ENCODE measurements at regions not wholly inside any gene's neighbourhood (a gene's known extent, or its start where the extent isn't known, plus 50 kb on each side); places are given as distances from the start of the nearest gene placed in this dataset.

DNA sequence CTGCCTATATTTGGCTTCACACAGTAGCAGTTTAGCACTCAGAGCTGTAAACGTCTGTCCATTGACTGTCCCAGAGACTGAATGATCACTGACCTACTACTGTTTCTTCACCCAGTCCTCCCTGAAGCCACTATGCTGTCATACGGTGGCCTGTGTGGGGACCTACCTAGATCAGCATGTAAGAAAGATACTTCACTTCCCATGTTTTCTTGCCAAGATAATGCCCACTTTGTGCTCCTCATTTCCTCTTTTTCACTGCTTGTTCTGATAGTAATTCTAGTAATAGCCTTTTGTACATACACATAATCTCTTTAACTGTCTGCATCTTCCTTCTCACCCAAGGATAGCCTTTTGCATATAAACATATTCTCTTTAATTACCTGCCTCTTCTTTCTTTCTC is 109.9 kb upstream of the TIAM2 start:
- Mint-ChIP-seq H3K4me1 (no peaks in the 10 kb centered on the region), H3K27me3 (no peaks in the 10 kb centered on the region), H3K27ac (no peak overlapping the region), H3K9me3 (no peaks in the 10 kb centered on the region), H3K36me3 (peaks cover 41% of the 10 kb centered on the region), H3K4me3 (no peak overlapping the region)
- no peak for ATAC-seq

- H3K9me3 Mint-ChIP-seq, result no peaks in the 10 kb centered on the region
- ATAC-seq, result no peak
- no peaks in the 10 kb centered on the region for H3K27me3 Mint-ChIP-seq
- no peak overlapping the region for H3K27ac Mint-ChIP-seq
- H3K4me3 Mint-ChIP-seq, result no peak overlapping the region
- peaks cover 41% of the 10 kb centered on the region for H3K36me3 Mint-ChIP-seq
- H3K4me1 Mint-ChIP-seq, result no peaks in the 10 kb centered on the region
Observed at GRCh38 chr6:154886016-154886415, 109.1 kb upstream of the TIAM2 start.

DNA sequence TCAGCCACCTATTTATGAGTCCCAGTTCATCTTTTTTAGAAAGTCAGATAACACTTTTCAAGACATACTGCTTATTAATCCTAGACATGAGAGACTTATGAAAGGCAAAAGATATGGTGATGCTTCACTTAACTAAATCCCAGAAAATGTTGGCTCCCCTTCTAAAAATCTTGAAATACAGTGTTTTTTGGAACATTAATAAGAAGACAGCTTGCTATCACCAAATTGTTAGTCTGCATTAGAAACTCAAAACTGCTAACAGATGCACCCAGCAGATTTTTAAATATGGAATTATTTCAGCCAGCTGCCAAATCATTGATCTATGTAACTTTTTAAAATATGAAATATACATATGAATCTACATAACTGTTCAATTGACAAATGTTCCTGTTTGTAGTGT is 108.6 kb upstream of the TIAM2 start:
- Mint-ChIP-seq H3K4me3 (no peak overlapping the region), H3K36me3 (peaks cover 41% of the 10 kb centered on the region), H3K27me3 (no peaks in the 10 kb centered on the region), H3K27ac (no peak overlapping the region), H3K4me1 (no peaks in the 10 kb centered on the region), H3K9me3 (no peaks in the 10 kb centered on the region)
- no peak for ATAC-seq

DNA sequence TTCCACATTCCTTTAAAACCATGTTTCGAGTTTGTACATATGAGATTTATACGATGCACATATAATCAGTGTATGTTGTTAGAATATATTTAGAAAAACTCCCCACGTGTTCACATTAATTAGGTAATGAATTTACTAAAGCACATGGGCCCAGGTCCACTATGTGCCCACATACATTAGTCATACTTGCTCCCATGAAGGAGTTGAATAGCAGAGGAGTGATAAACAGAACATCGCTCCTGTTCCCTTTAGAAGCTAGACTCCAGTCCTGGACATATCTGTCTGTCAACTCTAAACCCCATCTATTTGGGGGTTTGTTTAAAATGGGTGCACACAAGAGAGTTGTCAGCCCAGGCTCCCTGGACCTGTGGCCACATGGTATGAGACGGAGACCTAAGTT is 108.1 kb upstream of the TIAM2 start:
- Mint-ChIP-seq H3K36me3 (peaks cover 39% of the 10 kb centered on the region), H3K9me3 (no peaks in the 10 kb centered on the region), H3K27ac (no peak overlapping the region), H3K27me3 (no peaks in the 10 kb centered on the region), H3K4me1 (no peaks in the 10 kb centered on the region), H3K4me3 (no peak overlapping the region)
- ATAC-seq, result no peak

GRCh38 chr6:154888421-154889295 is 106.5 kb upstream of the TIAM2 start:
- peaks cover 26% of the 10 kb centered on the region for H3K36me3 Mint-ChIP-seq
- ATAC-seq, result no peak
- no peak overlapping the region for H3K27ac Mint-ChIP-seq
- no peak overlapping the region for H3K4me3 Mint-ChIP-seq
- H3K4me1 Mint-ChIP-seq, result no peaks in the 10 kb centered on the region
- no peaks in the 10 kb centered on the region for H3K27me3 Mint-ChIP-seq
- H3K9me3 Mint-ChIP-seq, result no peaks in the 10 kb centered on the region

GRCh38 chr6:154890874-154891273 is 104.2 kb upstream of the TIAM2 start:
- Mint-ChIP-seq H3K27ac (no peak overlapping the region), H3K4me3 (no peak overlapping the region), H3K4me1 (no peaks in the 10 kb centered on the region), H3K9me3 (no peaks in the 10 kb centered on the region), H3K27me3 (no peaks in the 10 kb centered on the region), H3K36me3 (peaks cover 21% of the 10 kb centered on the region)
- ATAC-seq, result no peak

GRCh38 chr6:154891901-154892300 is 103.2 kb upstream of the TIAM2 start:
- ATAC-seq, result no peak
- Mint-ChIP-seq H3K9me3 (no peaks in the 10 kb centered on the region), H3K4me3 (no peak overlapping the region), H3K27ac (no peak overlapping the region), H3K4me1 (no peaks in the 10 kb centered on the region), H3K36me3 (peaks cover 22% of the 10 kb centered on the region), H3K27me3 (no peaks in the 10 kb centered on the region)

DNA sequence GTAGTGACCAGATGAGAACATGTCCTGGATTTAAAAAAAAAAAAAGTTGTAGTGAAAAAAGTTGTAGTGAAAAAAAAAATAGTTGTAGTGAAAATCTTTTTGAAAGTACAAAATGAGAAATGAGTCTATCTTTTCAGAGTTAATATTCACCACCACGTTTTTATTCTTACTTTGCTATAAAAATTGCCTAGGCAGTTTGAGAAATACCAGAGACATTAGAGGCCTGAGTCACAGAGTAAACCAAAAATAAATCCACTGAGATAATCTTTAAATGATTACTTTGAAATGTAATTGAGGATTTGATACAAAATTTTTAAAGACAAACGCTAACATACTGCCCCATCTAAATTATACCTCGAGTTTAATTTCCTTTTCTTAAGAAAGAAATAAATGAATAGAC is 101.2 kb upstream of the TIAM2 start:
- H3K27ac Mint-ChIP-seq, result no peak overlapping the region
- no peaks in the 10 kb centered on the region for H3K9me3 Mint-ChIP-seq
- no peaks in the 10 kb centered on the region for H3K27me3 Mint-ChIP-seq
- H3K4me1 Mint-ChIP-seq, result no peaks in the 10 kb centered on the region
- H3K4me3 Mint-ChIP-seq, result no peak overlapping the region
- peaks cover 22% of the 10 kb centered on the region for H3K36me3 Mint-ChIP-seq
- ATAC-seq, result no peak

- no peak overlapping the region for H3K27ac Mint-ChIP-seq
- peaks cover 15% of the 10 kb centered on the region for H3K36me3 Mint-ChIP-seq
Observed at GRCh38 chr6:154894902-154895301, 100.2 kb upstream of the TIAM2 start.

GRCh38 chr6:154895841-154896240 is 99.3 kb upstream of the TIAM2 start:
- no peaks in the 10 kb centered on the region for H3K9me3 Mint-ChIP-seq
- H3K27me3 Mint-ChIP-seq, result no peaks in the 10 kb centered on the region
- H3K4me3 Mint-ChIP-seq, result no peak overlapping the region
- no peak for ATAC-seq
- H3K36me3 Mint-ChIP-seq, result peaks cover 23% of the 10 kb centered on the region
- H3K27ac Mint-ChIP-seq, result no peak overlapping the region
- H3K4me1 Mint-ChIP-seq, result no peaks in the 10 kb centered on the region

More at GRCh38 chr6:154894902-154895301, 100.2 kb upstream of the TIAM2 start:
- Mint-ChIP-seq H3K9me3 (no peaks in the 10 kb centered on the region), H3K27me3 (no peaks in the 10 kb centered on the region), H3K4me1 (no peaks in the 10 kb centered on the region), H3K4me3 (no peak overlapping the region)
- no peak for ATAC-seq

- Mint-ChIP-seq H3K4me3 (no peak overlapping the region), H3K9me3 (no peaks in the 10 kb centered on the region), H3K27me3 (no peaks in the 10 kb centered on the region), H3K36me3 (peaks cover 38% of the 10 kb centered on the region), H3K4me1 (no peaks in the 10 kb centered on the region), H3K27ac (no peak overlapping the region)
- ATAC-seq, result no peak
Observed at GRCh38 chr6:154898821-154899220, 96.3 kb upstream of the TIAM2 start.

- H3K4me3 Mint-ChIP-seq, result no peak overlapping the region
- H3K27ac Mint-ChIP-seq, result no peak overlapping the region
- H3K36me3 Mint-ChIP-seq, result peaks cover 35% of the 10 kb centered on the region
- no peaks in the 10 kb centered on the region for H3K4me1 Mint-ChIP-seq
- H3K9me3 Mint-ChIP-seq, result no peaks in the 10 kb centered on the region
- no peak for ATAC-seq
- H3K27me3 Mint-ChIP-seq, result no peaks in the 10 kb centered on the region
Observed at GRCh38 chr6:154899824-154900463, 95.2 kb upstream of the TIAM2 start.

- no peak for ATAC-seq
- Mint-ChIP-seq H3K27ac (no peak overlapping the region), H3K27me3 (no peaks in the 10 kb centered on the region), H3K36me3 (peaks cover 23% of the 10 kb centered on the region), H3K9me3 (no peaks in the 10 kb centered on the region), H3K4me1 (no peaks in the 10 kb centered on the region), H3K4me3 (no peak overlapping the region)
Observed at GRCh38 chr6:154901876-154902552, 93.1 kb upstream of the TIAM2 start.

GRCh38 chr6:154907291-154907690 is 87.8 kb upstream of the TIAM2 start:
- H3K4me1 Mint-ChIP-seq, result no peaks in the 10 kb centered on the region
- no peaks in the 10 kb centered on the region for H3K27me3 Mint-ChIP-seq
- ATAC-seq, result no peak
- H3K9me3 Mint-ChIP-seq, result no peaks in the 10 kb centered on the region
- peaks cover 2% of the 10 kb centered on the region for H3K36me3 Mint-ChIP-seq
- H3K4me3 Mint-ChIP-seq, result no peak overlapping the region
- no peak overlapping the region for H3K27ac Mint-ChIP-seq

DNA sequence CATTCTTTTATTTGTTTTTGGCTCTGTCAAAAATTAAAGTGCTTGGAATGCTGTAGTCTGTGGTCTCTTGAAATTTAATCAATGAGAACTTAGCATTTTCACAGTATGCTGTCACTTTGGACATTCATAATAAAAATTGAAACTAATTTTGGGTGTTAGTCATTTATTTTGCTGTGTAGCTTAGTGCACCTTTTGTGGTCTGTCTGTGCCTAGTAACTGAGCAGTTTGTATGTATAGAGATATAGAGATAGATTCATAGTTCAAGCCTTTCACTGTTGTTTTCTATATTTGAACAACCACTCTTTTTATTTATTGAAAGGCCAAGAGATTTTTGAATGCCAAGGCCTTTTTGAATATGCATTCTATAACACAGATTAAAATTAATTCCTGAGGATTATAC is 86.4 kb upstream of the TIAM2 start:
- Mint-ChIP-seq H3K27me3 (no peaks in the 10 kb centered on the region), H3K4me1 (no peaks in the 10 kb centered on the region), H3K27ac (no peak overlapping the region), H3K9me3 (no peaks in the 10 kb centered on the region), H3K36me3 (no peaks in the 10 kb centered on the region), H3K4me3 (no peak overlapping the region)
- ATAC-seq, result no peak

- H3K4me3 Mint-ChIP-seq, result no peak overlapping the region
- no peaks in the 10 kb centered on the region for H3K4me1 Mint-ChIP-seq
- H3K9me3 Mint-ChIP-seq, result no peaks in the 10 kb centered on the region
- no peak overlapping the region for H3K27ac Mint-ChIP-seq
- ATAC-seq, result no peak
- H3K27me3 Mint-ChIP-seq, result no peaks in the 10 kb centered on the region
- no peaks in the 10 kb centered on the region for H3K36me3 Mint-ChIP-seq
Observed at GRCh38 chr6:154909311-154909710, 85.8 kb upstream of the TIAM2 start.
